ENCODE measurements at regions not wholly inside any gene's neighbourhood (a gene's known extent, or its start where the extent isn't known, plus 50 kb on each side); places are given as distances from the start of the nearest gene placed in this dataset.

GRCh38 chr10:21309427-21309826, 216.1 kb downstream of the SKIDA1 start:
- TF ChIP-seq EP300 (IDR thresholded peaks at IDR 0.05; ENCODE audit: low read depth): no peak
- no peak for TF ChIP-seq CTCF (IDR thresholded peaks at IDR 0.05)
- TF ChIP-seq POLR2A (IDR thresholded peaks at IDR 0.05): no peak
